ENCODE measurements at regions not wholly inside any gene's neighbourhood (a gene's known extent, or its start where the extent isn't known, plus 50 kb on each side); places are given as distances from the start of the nearest gene placed in this dataset.
A peak's percentile ranks its signal among the peaks of the same experiment; 100 is the strongest.
"Not testable (repeated sequence)": the region's sequence is repeated elsewhere in the genome, so short reads cannot be mapped to it uniquely, and the experiment has no call there.

- no peak for DNase-seq (ENCODE audit: low spot score)
These were observed 150.6 kb downstream of the SI start for GRCh38 chr3:164927728-164928127.

- DNase-seq (ENCODE audit: low spot score): peak; percentile 11
These were observed 159.4 kb downstream of the SI start for GRCh38 chr3:164918905-164919304.

GRCh38 chr3:164912916-164913315 lies 165.4 kb downstream of the SI start:
- DNase-seq (ENCODE audit: low spot score): no peak

- no peak for DNase-seq (ENCODE audit: low spot score)
These were observed 174.4 kb downstream of the SI start for GRCh38 chr3:164903820-164904451.

GRCh38 chr3:164897342-164897741 lies 181.0 kb downstream of the SI start:
- DNase-seq (ENCODE audit: low spot score): peak; percentile 19

- DNase-seq (ENCODE audit: low spot score): no peak
These were observed 188.2 kb downstream of the SI start for GRCh38 chr3:164890061-164890460.

- DNase-seq (ENCODE audit: low spot score): no peak
These were observed 195.1 kb downstream of the SI start for GRCh38 chr3:164883171-164883570.

- DNase-seq (ENCODE audit: low spot score): peak; percentile 23
These were observed 199.1 kb downstream of the SI start for GRCh38 chr3:164879201-164879600.

GRCh38 chr3:164864454-164864853 lies 213.8 kb downstream of the SI start:
- no peak for DNase-seq (ENCODE audit: low spot score)

GRCh38 chr3:164852866-164853265 lies 225.4 kb downstream of the SI start:
- no peak for DNase-seq (ENCODE audit: low spot score)

GRCh38 chr3:164851905-164852304 lies 226.4 kb downstream of the SI start:
- DNase-seq (ENCODE audit: low spot score): no peak

GRCh38 chr3:164851204-164851603 lies 227.1 kb downstream of the SI start:
- DNase-seq (ENCODE audit: low spot score): no peak

GRCh38 chr3:164848923-164849322 lies 229.4 kb downstream of the SI start:
- no peak for DNase-seq (ENCODE audit: low spot score)

- no peak for DNase-seq (ENCODE audit: low spot score)
These were observed 232.6 kb downstream of the SI start for GRCh38 chr3:164845739-164846138.

GRCh38 chr3:164832216-164832615 lies 246.1 kb downstream of the SI start:
- DNase-seq (ENCODE audit: low spot score): peak; percentile 29

- no peak for DNase-seq (ENCODE audit: low spot score)
These were observed 260.0 kb downstream of the SI start for GRCh38 chr3:164818318-164818717.

- no peak for DNase-seq (ENCODE audit: low spot score)
These were observed 264.2 kb downstream of the SI start for GRCh38 chr3:164814106-164814505.

GRCh38 chr3:164812042-164812441 lies 266.3 kb downstream of the SI start:
- no peak for DNase-seq (ENCODE audit: low spot score)

GRCh38 chr3:164806188-164806587 lies 272.1 kb downstream of the SI start:
- DNase-seq (ENCODE audit: low spot score): peak; percentile 27

GRCh38 chr3:164794099-164794498 lies 284.2 kb downstream of the SI start:
- no peak for DNase-seq (ENCODE audit: low spot score)

- no peak for DNase-seq (ENCODE audit: low spot score)
These were observed 287.0 kb downstream of the SI start for GRCh38 chr3:164791263-164791662.

GRCh38 chr3:164784407-164784806 lies 293.9 kb downstream of the SI start:
- DNase-seq (ENCODE audit: low spot score): not testable (repeated sequence)

- DNase-seq (ENCODE audit: low spot score): no peak
These were observed 296.5 kb downstream of the SI start for GRCh38 chr3:164781755-164782154.

- DNase-seq (ENCODE audit: low spot score): no peak
These were observed 298.5 kb downstream of the SI start for GRCh38 chr3:164779816-164780215.
